SK-N-SH (cell line): ENCODE measurements at regions not wholly inside any gene's neighbourhood (a gene's known extent, or its start where the extent isn't known, plus 50 kb on each side); places are given as distances from the start of the nearest gene placed in this dataset.
A peak's percentile ranks its signal among the peaks of the same experiment; 100 is the strongest.

Experiments
- CTCF ChIA-PET: fragments of 300-600, 350-600 bp; formaldehyde crosslinking; extraction: SDS; loops from one replicate; lab custom pipeline; 2021; lab: Yijun Ruan, JAX
- POLR2A ChIA-PET: fragments of 350-600 bp; sonication (Branson Sonifier 250); formaldehyde crosslinking; extraction: SDS; loops from one replicate; lab custom pipeline; 2020; ENCODE audit warnings: antibody characterized with exemption, inconsistent platforms; lab: Yijun Ruan, JAX
- DNase-seq: peaks from one replicate; pipeline ENCODE4 v3.0.0; 2012
- H2AFZ ChIP-seq: fragments of 200-600 bp; sonication (generic); 2 replicates; pipeline ENCODE4 v1.8.1; 2016; ENCODE audit warnings: antibody characterized with exemption, mild to moderate bottlenecking, low read depth
- H3F3A ChIP-seq: fragments of 200-600 bp; sonication (generic); replicated peaks from 2 replicates; pipeline ENCODE3; 2016; ENCODE audit warnings: antibody characterized with exemption, mild to moderate bottlenecking; ENCODE audit not compliant: insufficient read depth
- H3K27ac ChIP-seq, 2 experiments: fragments of 200-500 bp in 1 of 2; fragments of 200-600 bp in 1 of 2; sonication (Bioruptor generic) in 1 of 2; sonication (generic), shearing (Covaris generic) in 1 of 2; 2 replicates each; pipeline versions ENCODE4 v1.5.1 to v1.6.1; 2014 to 2016; ENCODE audit warnings: low read depth in 2 of 2, inconsistent platforms in 1 of 2, low read length in 1 of 2, mild to moderate bottlenecking in 1 of 2, mixed read lengths in 1 of 2
- H3K27me3 ChIP-seq: fragments of 200-600 bp; sonication (generic), shearing (Covaris generic); 2 replicates; pipeline ENCODE4 v1.6.1; 2016; ENCODE audit warnings: mixed run types; ENCODE audit not compliant: insufficient read depth
- H3K36me3 ChIP-seq, 2 experiments: fragments of 200-500 bp in 1 of 2; fragments of 200-600 bp in 1 of 2; sonication (Bioruptor generic) in 1 of 2; sonication (generic) in 1 of 2; replicated peaks in 1 of 2; 2 replicates each; pipeline versions ENCODE3 to v1.5.1; 2014 to 2016; ENCODE audit warnings: low read length in 1 of 2, mild to moderate bottlenecking in 1 of 2; ENCODE audit not compliant: insufficient read depth in 2 of 2, control insufficient read depth in 1 of 2
- H3K4me1 ChIP-seq, 2 experiments: fragments of 200-500 bp in 1 of 2; fragments of 200-600 bp in 1 of 2; sonication (Bioruptor generic) in 1 of 2; sonication (generic), shearing (Covaris generic) in 1 of 2; 2 replicates each; pipeline versions ENCODE4 v1.5.1 to v1.6.1; 2014 to 2016; ENCODE audit warnings: low read depth in 1 of 2, low read length in 1 of 2, mixed run types in 1 of 2; ENCODE audit not compliant: insufficient read depth in 2 of 2, control insufficient read depth in 1 of 2
- H3K4me2 ChIP-seq: fragments of 200-600 bp; sonication (generic), shearing (Covaris generic); 2 replicates; pipeline ENCODE4 v1.6.1; 2017; ENCODE audit warnings: mixed run types
- H3K4me3 ChIP-seq, 2 experiments: fragments of 200-500 bp in 1 of 2; fragments of 200-600 bp in 1 of 2; sonication (Bioruptor generic) in 1 of 2; sonication (generic), shearing (Covaris generic) in 1 of 2; 2 replicates each; pipeline versions ENCODE4 v1.5.1 to v1.8.1; 2014 to 2016; ENCODE audit warnings: low read depth in 2 of 2, inconsistent platforms in 1 of 2, low read length in 1 of 2, mild to moderate bottlenecking in 1 of 2, mixed read lengths in 1 of 2, moderate library complexity in 1 of 2
- H3K79me2 ChIP-seq: fragments of 200-600 bp; sonication (generic); 2 replicates; pipeline ENCODE4 v1.8.1; 2017; ENCODE audit warnings: mild to moderate bottlenecking; ENCODE audit not compliant: insufficient read depth
- H3K9ac ChIP-seq: fragments of 200-600 bp; sonication (generic); 2 replicates; pipeline ENCODE4 v1.6.1; 2017; ENCODE audit warnings: mixed run types
- H3K9me2 ChIP-seq: fragments of 200-600 bp; sonication (generic); 2 replicates; pipeline ENCODE4 v1.6.1; 2017; ENCODE audit warnings: mixed run types
- H3K9me3 ChIP-seq: fragments of 200-600 bp; sonication (generic); 2 replicates; pipeline ENCODE4 v1.6.1; 2017; ENCODE audit warnings: mixed run types, mild to moderate bottlenecking, moderate library complexity
- H4K20me1 ChIP-seq: fragments of 200-600 bp; sonication (generic); 2 replicates; pipeline ENCODE4 v1.6.1; 2017; ENCODE audit warnings: mild to moderate bottlenecking, mixed run types; ENCODE audit not compliant: insufficient read depth
- CHD2 ChIP-seq: fragments of 150-350 bp; IDR thresholded peaks from 2 replicates; pipeline ENCODE4 v1.6.1; 2018; ENCODE audit warnings: low read length; ENCODE audit not compliant: partially characterized antibody
- FOSL2 ChIP-seq: IDR thresholded peaks from 2 replicates; pipeline ENCODE4 v1.4.0; 2012; ENCODE audit warnings: low read depth, mild to moderate bottlenecking, moderate library complexity, borderline replicate concordance
- FOXJ3 ChIP-seq: sonication (generic); formaldehyde crosslinking; IDR thresholded peaks from 2 replicates; pipeline ENCODE4 v1.5.1; 2020; ENCODE audit warnings: mild to moderate bottlenecking, missing genetic modification reagents
- FOXM1 ChIP-seq: IDR thresholded peaks from 2 replicates; pipeline ENCODE4 v1.4.0; 2012; ENCODE audit warnings: low read depth, mild to moderate bottlenecking
- GABPA ChIP-seq: IDR thresholded peaks from 2 replicates; pipeline ENCODE4 v1.4.0; 2012; ENCODE audit warnings: low read depth, mild to moderate bottlenecking
- MEF2A ChIP-seq: IDR thresholded peaks from 2 replicates; pipeline ENCODE4 v1.4.0; 2012; ENCODE audit warnings: low read depth, borderline replicate concordance
- POLR2AphosphoS5 ChIP-seq: IDR thresholded peaks from 2 replicates; pipeline ENCODE4 v1.6.1; 2012; ENCODE audit warnings: low read depth, low read length
- RAD21 ChIP-seq: IDR thresholded peaks from 2 replicates; pipeline ENCODE4 v1.6.1; 2012; ENCODE audit warnings: mild to moderate bottlenecking, low read length
- RCOR1 ChIP-seq: fragments of 150-350 bp; IDR thresholded peaks from 2 replicates; pipeline ENCODE4 v1.6.1; 2017; ENCODE audit warnings: antibody characterized with exemption, low read length
- RFX5 ChIP-seq: IDR thresholded peaks from 2 replicates; pipeline ENCODE4 v1.6.1; 2012; ENCODE audit warnings: mild to moderate bottlenecking, improper control_type of control experiment, low read length
- RXRA ChIP-seq: IDR thresholded peaks from 2 replicates; pipeline ENCODE4 v1.4.0; 2012; ENCODE audit warnings: low read depth, mild to moderate bottlenecking, borderline replicate concordance
- SIN3A ChIP-seq: IDR thresholded peaks from 2 replicates; pipeline ENCODE4 v1.6.1; 2012; ENCODE audit warnings: low read depth, mild to moderate bottlenecking, low read length, moderate library complexity, borderline replicate concordance
- SMC3 ChIP-seq: IDR thresholded peaks from 2 replicates; pipeline ENCODE4 v1.6.1; 2012; ENCODE audit warnings: low read depth, low read length, improper control_type of control experiment
- TCF12 ChIP-seq: IDR thresholded peaks from 2 replicates; pipeline ENCODE4 v1.4.0; 2012
- TEAD4 ChIP-seq: IDR thresholded peaks from 2 replicates; pipeline ENCODE4 v1.4.0; 2012; ENCODE audit warnings: mild to moderate bottlenecking, borderline replicate concordance; ENCODE audit not compliant: insufficient read depth
- WGBS: methylation state at CpG from one replicate; pipeline ENCODE4 v1.1.6; 2017; ENCODE audit warnings: low lambda C conversion rate; 5-methylcytosine and 5-hydroxymethylcytosine counted together
- TF ChIP-seq, protein P1 (sequence below): IDR thresholded peaks from 2 replicates; pipeline ENCODE4; 2012
- TF ChIP-seq, protein P2 (sequence below): IDR thresholded peaks from 2 replicates; pipeline ENCODE4 v1.4.0; 2012; ENCODE audit warnings: low read depth, borderline replicate concordance
- TF ChIP-seq, protein P3 (sequence below): fragments of 150-350 bp; IDR thresholded peaks from 2 replicates; pipeline ENCODE4 v1.6.1; 2017; ENCODE audit warnings: antibody characterized with exemption, low read length, low read depth, borderline replicate concordance
- TF ChIP-seq, protein P4 (sequence below): IDR thresholded peaks from 2 replicates; pipeline ENCODE4 v1.4.0; 2012; ENCODE audit warnings: low read depth, borderline replicate concordance
- TF ChIP-seq, protein P5 (sequence below): fragments of 150-350 bp; IDR thresholded peaks from 2 replicates; pipeline ENCODE4 v1.6.1; 2016; ENCODE audit warnings: mild to moderate bottlenecking, low read depth, low read length

DNA sequence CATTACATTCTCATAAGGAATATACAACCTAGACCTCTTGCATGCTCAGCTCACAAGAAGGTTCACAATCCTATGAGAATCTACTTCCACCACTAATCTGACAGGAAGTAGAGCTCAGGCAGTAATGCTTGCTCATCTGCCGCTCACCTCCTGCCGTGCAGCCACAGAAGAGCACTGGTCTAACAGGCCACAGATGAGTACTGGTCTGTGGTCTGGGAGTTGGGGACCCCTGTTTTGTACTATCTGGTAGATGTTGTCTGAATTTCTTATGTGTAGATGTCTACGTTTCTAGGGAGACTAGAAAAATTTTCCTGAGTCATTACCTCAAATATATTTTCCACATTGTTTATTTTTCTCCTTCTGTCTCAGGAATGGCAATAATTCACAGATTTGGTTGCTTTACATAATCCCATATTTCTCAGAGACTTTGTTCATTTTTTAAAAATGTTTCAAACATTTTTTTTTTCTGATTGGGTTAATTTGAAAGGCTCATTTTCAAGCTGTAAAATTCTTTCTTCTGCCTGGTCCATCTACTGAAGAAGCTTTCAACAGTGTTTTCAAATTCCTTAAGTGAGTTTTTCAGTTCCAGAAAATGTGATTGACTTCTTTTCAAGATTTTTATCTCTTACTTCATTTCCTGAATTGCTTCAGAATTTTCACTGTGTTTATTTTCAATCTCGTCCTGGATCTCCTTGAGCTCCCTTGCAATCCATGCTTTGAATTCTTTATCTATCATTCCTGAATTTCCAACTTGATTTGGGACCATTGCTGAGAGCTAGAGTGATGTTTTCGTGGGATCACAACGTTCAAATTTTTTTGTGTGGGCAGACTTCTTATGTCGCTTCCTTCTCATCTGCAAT is 1322.2 kb downstream of the PCDH9 start:
- Histone ChIP-seq H3K4me1 (peaks cover 0 to 6% of the 10 kb centered on the region in 2 experiments; a peak in 2 of 4 replicates), H3K27me3 (no peaks in the 10 kb centered on the region), H3K79me2 (no peaks in the 10 kb centered on the region), H2AFZ (no peak overlapping the region), H4K20me1 (no peaks in the 10 kb centered on the region), H3K36me3 (no peaks in the 10 kb centered on the region), H3K27ac (no peak overlapping the region), H3K9me3 (peaks cover 5% of the 10 kb centered on the region; the same call in 1 of the 2 replicates)
- CTCF ChIA-PET, result interaction anchor here (1.0 kb wide), 1 partner anchor 59 kb away, joined by 4 read pairs; no protein-coding TSS in a partner anchor
- POLR2A ChIA-PET, result no interaction called here
- no peak for TF ChIP-seq GABPA
- TF ChIP-seq SIN3A, result no peak
- TF ChIP-seq POLR2AphosphoS5, result no peak
- no peak for TF ChIP-seq FOSL2
- no peak for TF ChIP-seq TEAD4
- TF ChIP-seq RAD21, result no peak
- no peak for TF ChIP-seq CHD2
- TF ChIP-seq, protein P1, sequence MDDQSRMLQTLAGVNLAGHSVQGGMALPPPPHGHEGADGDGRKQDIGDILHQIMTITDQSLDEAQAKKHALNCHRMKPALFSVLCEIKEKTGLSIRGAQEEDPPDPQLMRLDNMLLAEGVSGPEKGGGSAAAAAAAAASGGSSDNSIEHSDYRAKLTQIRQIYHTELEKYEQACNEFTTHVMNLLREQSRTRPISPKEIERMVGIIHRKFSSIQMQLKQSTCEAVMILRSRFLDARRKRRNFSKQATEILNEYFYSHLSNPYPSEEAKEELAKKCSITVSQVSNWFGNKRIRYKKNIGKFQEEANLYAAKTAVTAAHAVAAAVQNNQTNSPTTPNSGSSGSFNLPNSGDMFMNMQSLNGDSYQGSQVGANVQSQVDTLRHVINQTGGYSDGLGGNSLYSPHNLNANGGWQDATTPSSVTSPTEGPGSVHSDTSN, result no peak
- TF ChIP-seq TCF12, result no peak
- TF ChIP-seq, protein P2, sequence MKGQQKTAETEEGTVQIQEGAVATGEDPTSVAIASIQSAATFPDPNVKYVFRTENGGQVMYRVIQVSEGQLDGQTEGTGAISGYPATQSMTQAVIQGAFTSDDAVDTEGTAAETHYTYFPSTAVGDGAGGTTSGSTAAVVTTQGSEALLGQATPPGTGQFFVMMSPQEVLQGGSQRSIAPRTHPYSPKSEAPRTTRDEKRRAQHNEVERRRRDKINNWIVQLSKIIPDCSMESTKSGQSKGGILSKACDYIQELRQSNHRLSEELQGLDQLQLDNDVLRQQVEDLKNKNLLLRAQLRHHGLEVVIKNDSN, result no peak
- TF ChIP-seq, protein P3, sequence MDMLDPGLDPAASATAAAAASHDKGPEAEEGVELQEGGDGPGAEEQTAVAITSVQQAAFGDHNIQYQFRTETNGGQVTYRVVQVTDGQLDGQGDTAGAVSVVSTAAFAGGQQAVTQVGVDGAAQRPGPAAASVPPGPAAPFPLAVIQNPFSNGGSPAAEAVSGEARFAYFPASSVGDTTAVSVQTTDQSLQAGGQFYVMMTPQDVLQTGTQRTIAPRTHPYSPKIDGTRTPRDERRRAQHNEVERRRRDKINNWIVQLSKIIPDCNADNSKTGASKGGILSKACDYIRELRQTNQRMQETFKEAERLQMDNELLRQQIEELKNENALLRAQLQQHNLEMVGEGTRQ, result no peak
- TF ChIP-seq FOXM1, result no peak
- no peak for TF ChIP-seq RXRA
- TF ChIP-seq, all 33 proteins: peak for 0
- DNase-seq, result no peak
- H3K4me2 ChIP-seq, result no peak overlapping the region
- no peak overlapping the region for H3K4me3 ChIP-seq
- H3K9ac ChIP-seq, result no peak overlapping the region
- no peaks in the 10 kb centered on the region for H3K9me2 ChIP-seq
- H3F3A ChIP-seq, result peaks cover 10% of the 10 kb centered on the region
- WGBS, result 86% methylated on average over 7 of the region's 7 CpGs

DNA sequence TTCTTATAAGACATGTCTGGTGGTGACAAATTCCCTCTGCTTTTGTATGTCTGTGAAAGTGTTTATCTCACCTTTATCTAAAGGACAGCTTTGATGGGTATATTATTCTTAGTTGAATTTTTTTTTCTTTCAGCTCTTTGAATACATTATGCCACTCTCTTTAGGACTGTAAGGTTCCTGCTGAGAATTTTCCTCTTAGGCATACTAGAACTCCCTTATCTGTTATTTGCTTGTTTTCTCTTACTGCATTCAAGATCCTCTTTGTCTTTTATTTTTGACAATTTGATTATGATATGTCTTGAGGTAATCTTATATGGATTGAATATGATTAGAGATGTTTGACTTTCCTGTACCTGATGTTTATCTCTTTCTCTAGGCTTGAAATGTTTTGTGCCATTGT is 1328.4 kb downstream of the PCDH9 start:
- no peak overlapping the region for H3K4me2 ChIP-seq
- H3K9me3 ChIP-seq, result no peaks in the 10 kb centered on the region
- H3K4me3 ChIP-seq, result no peak overlapping the region
- no peaks in the 10 kb centered on the region for H3K4me1 ChIP-seq
- DNase-seq, result no peak
- no peaks in the 10 kb centered on the region for H3K9me2 ChIP-seq
- ChIA-PET POLR2A (no interaction called here), CTCF (no interaction called here)
- H3K27ac ChIP-seq, result no peak overlapping the region
- H2AFZ ChIP-seq, result peak overlapping the region; percentile 13; the same call in 1 of the 2 replicates
- no peaks in the 10 kb centered on the region for H3K79me2 ChIP-seq
- no peaks in the 10 kb centered on the region for H4K20me1 ChIP-seq
- H3K9ac ChIP-seq, result no peak overlapping the region
- H3K27me3 ChIP-seq, result no peaks in the 10 kb centered on the region
- no peaks in the 10 kb centered on the region for H3K36me3 ChIP-seq
- no peaks in the 10 kb centered on the region for H3F3A ChIP-seq
- no peak for TF ChIP-seq POLR2AphosphoS5
- no peak for TF ChIP-seq RAD21
- no peak for TF ChIP-seq FOXJ3 (CRISPR knock-in tag)
- TF ChIP-seq, protein P4, sequence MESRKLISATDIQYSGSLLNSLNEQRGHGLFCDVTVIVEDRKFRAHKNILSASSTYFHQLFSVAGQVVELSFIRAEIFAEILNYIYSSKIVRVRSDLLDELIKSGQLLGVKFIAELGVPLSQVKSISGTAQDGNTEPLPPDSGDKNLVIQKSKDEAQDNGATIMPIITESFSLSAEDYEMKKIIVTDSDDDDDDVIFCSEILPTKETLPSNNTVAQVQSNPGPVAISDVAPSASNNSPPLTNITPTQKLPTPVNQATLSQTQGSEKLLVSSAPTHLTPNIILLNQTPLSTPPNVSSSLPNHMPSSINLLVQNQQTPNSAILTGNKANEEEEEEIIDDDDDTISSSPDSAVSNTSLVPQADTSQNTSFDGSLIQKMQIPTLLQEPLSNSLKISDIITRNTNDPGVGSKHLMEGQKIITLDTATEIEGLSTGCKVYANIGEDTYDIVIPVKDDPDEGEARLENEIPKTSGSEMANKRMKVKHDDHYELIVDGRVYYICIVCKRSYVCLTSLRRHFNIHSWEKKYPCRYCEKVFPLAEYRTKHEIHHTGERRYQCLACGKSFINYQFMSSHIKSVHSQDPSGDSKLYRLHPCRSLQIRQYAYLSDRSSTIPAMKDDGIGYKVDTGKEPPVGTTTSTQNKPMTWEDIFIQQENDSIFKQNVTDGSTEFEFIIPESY, result no peak
- TF ChIP-seq SMC3, result no peak
- TF ChIP-seq GABPA, result no peak
- TF ChIP-seq MEF2A, result no peak
- TF ChIP-seq TEAD4, result no peak
- TF ChIP-seq RCOR1, result no peak
- TF ChIP-seq CHD2, result no peak
- TF ChIP-seq RFX5, result no peak
- TF ChIP-seq, protein P5, sequence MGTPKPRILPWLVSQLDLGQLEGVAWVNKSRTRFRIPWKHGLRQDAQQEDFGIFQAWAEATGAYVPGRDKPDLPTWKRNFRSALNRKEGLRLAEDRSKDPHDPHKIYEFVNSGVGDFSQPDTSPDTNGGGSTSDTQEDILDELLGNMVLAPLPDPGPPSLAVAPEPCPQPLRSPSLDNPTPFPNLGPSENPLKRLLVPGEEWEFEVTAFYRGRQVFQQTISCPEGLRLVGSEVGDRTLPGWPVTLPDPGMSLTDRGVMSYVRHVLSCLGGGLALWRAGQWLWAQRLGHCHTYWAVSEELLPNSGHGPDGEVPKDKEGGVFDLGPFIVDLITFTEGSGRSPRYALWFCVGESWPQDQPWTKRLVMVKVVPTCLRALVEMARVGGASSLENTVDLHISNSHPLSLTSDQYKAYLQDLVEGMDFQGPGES, result no peak
- TF ChIP-seq, protein P2, result no peak
